DOHH2 (cell line): ENCODE measurements at regions not wholly inside any gene's neighbourhood (a gene's known extent, or its start where the extent isn't known, plus 50 kb on each side); places are given as distances from the start of the nearest gene placed in this dataset.

Experiments used
- CTCF ChIP-seq: fragments of 200-600 bp; sonication (generic); IDR thresholded peaks from one replicate; pipeline ENCODE4 v1.5.1; 2014; ENCODE audit warnings: antibody characterized with exemption, mild to moderate bottlenecking, low read depth, low read length; ENCODE audit not compliant: poor library complexity, severe bottlenecking
- EZH2phosphoT487 ChIP-seq: fragments of 200-600 bp; sonication (generic); IDR thresholded peaks from 2 replicates; pipeline ENCODE4 v1.6.1; 2017; ENCODE audit warnings: borderline replicate concordance, mild to moderate bottlenecking, antibody characterized with exemption, low read length, moderate library complexity, mixed read lengths

- TF ChIP-seq CTCF (no peak), EZH2phosphoT487 (no peak)
Observed at GRCh38 chr1:199508072-199508471, 519.4 kb upstream of the NR5A2 start.
